HFF-Myc (cell line): ENCODE measurements at regions not wholly inside any gene's neighbourhood (a gene's known extent, or its start where the extent isn't known, plus 50 kb on each side); places are given as distances from the start of the nearest gene placed in this dataset.

Experiments used
- DNase-seq: peaks from one replicate; pipeline ENCODE4 v3.0.0-alpha.2; 2011; ENCODE audit warnings: low read depth; ENCODE audit errors: extremely low read depth
- H3K4me3 ChIP-seq: replicated peaks from 2 replicates; pipeline ENCODE4 v1.5.1; 2011; ENCODE audit warnings: low read depth, mild to moderate bottlenecking, control low read depth, low read length
- CTCF ChIP-seq: IDR thresholded peaks from 2 replicates; pipeline ENCODE4 v1.5.1; 2012; ENCODE audit warnings: mild to moderate bottlenecking, low read depth, low read length, control low read depth; ENCODE audit errors: missing control alignments

DNA sequence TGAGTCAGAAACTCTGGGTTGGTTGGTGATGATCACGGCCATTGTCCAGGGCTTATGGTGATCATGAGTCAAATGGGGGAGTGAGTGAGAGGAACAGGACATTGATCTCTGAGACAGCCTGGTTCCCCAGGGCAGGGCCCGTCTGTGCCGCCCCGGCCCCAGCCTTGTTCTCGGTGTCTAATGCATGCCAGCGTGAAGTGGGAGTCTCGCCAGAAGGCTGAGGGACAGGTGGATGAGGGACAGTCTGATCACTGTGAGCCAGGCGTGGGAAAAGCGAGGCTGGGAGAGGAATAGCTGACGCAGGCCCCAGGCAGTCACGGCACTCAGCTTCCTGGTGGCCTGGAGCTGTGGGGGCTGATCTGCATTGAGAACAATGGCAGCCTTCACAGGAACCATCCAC, 208.3 kb upstream of the HDAC4 start:
- H3K4me3 ChIP-seq: no peak overlapping the region
- no peak for TF ChIP-seq CTCF
- DNase-seq: no peak

- no peak for DNase-seq
- TF ChIP-seq CTCF: no peak
- no peak overlapping the region for H3K4me3 ChIP-seq
These were observed 207.9 kb upstream of the HDAC4 start for GRCh38 chr2:239608723-239609122.

- DNase-seq: no peak
- TF ChIP-seq CTCF: no peak
- no peak overlapping the region for H3K4me3 ChIP-seq
These were observed 207.4 kb upstream of the HDAC4 start for GRCh38 chr2:239608260-239608659.

DNA sequence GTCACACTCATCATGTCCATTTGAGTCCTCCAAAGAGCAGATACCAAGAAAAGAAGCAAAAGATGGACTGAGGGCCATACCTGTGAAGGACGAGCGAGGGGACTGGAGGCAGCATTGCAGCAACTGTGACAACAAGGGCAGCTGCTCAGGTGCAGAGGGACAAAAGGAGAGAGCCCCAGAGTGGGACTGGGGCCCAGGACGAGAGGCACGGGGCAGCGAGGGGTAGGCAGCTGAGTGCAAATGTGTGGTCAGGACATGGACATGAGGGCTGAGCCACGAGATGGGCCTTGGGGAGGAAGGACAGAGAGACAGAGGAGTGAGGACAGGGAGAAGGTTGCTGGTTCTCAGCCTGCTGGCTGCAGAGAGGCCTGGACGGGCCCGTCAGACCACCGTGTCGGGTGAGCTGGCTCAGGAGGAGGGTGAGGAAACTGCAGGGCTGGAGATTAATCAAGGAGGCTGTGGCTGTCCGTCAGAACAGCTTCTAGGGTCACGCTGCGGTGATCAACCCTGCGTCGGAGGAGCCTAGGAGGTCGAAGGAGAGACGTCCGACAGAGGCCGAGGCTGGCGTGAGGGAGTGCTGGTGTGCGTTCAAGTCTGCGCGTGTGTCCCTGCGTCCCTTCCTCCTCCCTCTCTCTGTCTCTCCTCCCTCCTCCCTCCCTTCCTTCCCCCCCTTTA, 206.8 kb upstream of the HDAC4 start:
- DNase-seq: no peak
- no peak for TF ChIP-seq CTCF
- H3K4me3 ChIP-seq: no peak overlapping the region

- no peak overlapping the region for H3K4me3 ChIP-seq
- no peak for TF ChIP-seq CTCF
- DNase-seq: no peak
These were observed 206.1 kb upstream of the HDAC4 start for GRCh38 chr2:239606741-239607516.

- no peak for DNase-seq
- TF ChIP-seq CTCF: no peak
- no peak overlapping the region for H3K4me3 ChIP-seq
These were observed 205.2 kb upstream of the HDAC4 start for GRCh38 chr2:239605976-239606375.
